ENCODE measurements at regions not wholly inside any gene's neighbourhood (a gene's known extent, or its start where the extent isn't known, plus 50 kb on each side); places are given as distances from the start of the nearest gene placed in this dataset.
"Not testable (repeated sequence)": the region's sequence is repeated elsewhere in the genome, so short reads cannot be mapped to it uniquely, and the experiment has no call there.

GRCh38 chrX:120726294-120726693, 96.4 kb upstream of the C1GALT1C1 start:
- H3K4me3 ChIP-seq (ENCODE audit: low read depth, low read length), result no peak overlapping the region
- no peak for TF ChIP-seq CTCF (IDR thresholded peaks at IDR 0.05; ENCODE audit: borderline replicate concordance, insufficient read depth, low read depth, low read length)

- no peak overlapping the region for H3K4me3 ChIP-seq (ENCODE audit: low read depth, low read length)
- TF ChIP-seq CTCF (IDR thresholded peaks at IDR 0.05; ENCODE audit: borderline replicate concordance, insufficient read depth, low read depth, low read length), result no peak
These were observed 96.0 kb upstream of the C1GALT1C1 start for GRCh38 chrX:120725874-120726273.

GRCh38 chrX:120719622-120720021, 89.8 kb upstream of the C1GALT1C1 start:
- no peak for TF ChIP-seq CTCF (IDR thresholded peaks at IDR 0.05; ENCODE audit: borderline replicate concordance, insufficient read depth, low read depth, low read length)
- no peak overlapping the region for H3K4me3 ChIP-seq (ENCODE audit: low read depth, low read length)

GRCh38 chrX:120718969-120719368, 89.1 kb upstream of the C1GALT1C1 start:
- no peak for TF ChIP-seq CTCF (IDR thresholded peaks at IDR 0.05; ENCODE audit: borderline replicate concordance, insufficient read depth, low read depth, low read length)
- no peak overlapping the region for H3K4me3 ChIP-seq (ENCODE audit: low read depth, low read length)

GRCh38 chrX:120702337-120702736, 72.5 kb upstream of the C1GALT1C1 start:
- H3K4me3 ChIP-seq (ENCODE audit: low read depth, low read length), result not testable (repeated sequence)

- no peak for TF ChIP-seq CTCF (IDR thresholded peaks at IDR 0.05; ENCODE audit: borderline replicate concordance, insufficient read depth, low read depth, low read length)
- no peak overlapping the region for H3K4me3 ChIP-seq (ENCODE audit: low read depth, low read length)
These were observed 67.2 kb upstream of the C1GALT1C1 start for GRCh38 chrX:120697053-120697452.

- H3K4me3 ChIP-seq (ENCODE audit: low read depth, low read length), result no peak overlapping the region
- TF ChIP-seq CTCF (IDR thresholded peaks at IDR 0.05; ENCODE audit: borderline replicate concordance, insufficient read depth, low read depth, low read length), result no peak
These were observed 62.5 kb upstream of the C1GALT1C1 start for GRCh38 chrX:120692319-120692718.

GRCh38 chrX:120690941-120691340, 61.1 kb upstream of the C1GALT1C1 start:
- no peak overlapping the region for H3K4me3 ChIP-seq (ENCODE audit: low read depth, low read length)
- TF ChIP-seq CTCF (IDR thresholded peaks at IDR 0.05; ENCODE audit: borderline replicate concordance, insufficient read depth, low read depth, low read length), result no peak

Data from GM12875 (cell line).